WTC11 (cell line): ENCODE measurements at regions not wholly inside any gene's neighbourhood (a gene's known extent, or its start where the extent isn't known, plus 50 kb on each side); places are given as distances from the start of the nearest gene placed in this dataset.

Experiments
- ATAC-seq: fragments of 200-7000 bp; cut with Tn5 transposase; 2 replicates; pipeline ENCODE4 v1.10.0; 2021; ENCODE audit warnings: mild to moderate bottlenecking, moderate library complexity
- CTCF ChIA-PET: fragments of 300-600 bp; sonication (Branson Sonifier 250); formaldehyde crosslinking; loops from one replicate; lab custom pipeline; 2021; ENCODE audit warnings: antibody characterized with exemption; lab: Charles Lee
- POLR2A ChIA-PET: fragments of 350-600 bp; sonication (Branson Sonifier 250); formaldehyde crosslinking; loops from one replicate; lab custom pipeline; 2021; ENCODE audit warnings: antibody characterized with exemption; lab: Charles Lee
- DNase-seq: peaks from one replicate; pipeline ENCODE4 v3.0.0; 2021; ENCODE audit warnings: low spot score
- H3K27ac Mint-ChIP-seq: 2 replicates; pipeline ENCODE4 v1.8.0; 2021; ENCODE audit warnings: mixed read lengths
- H3K27me3 Mint-ChIP-seq: 2 replicates; pipeline ENCODE4 v1.8.0; 2021; ENCODE audit warnings: low read depth, mild to moderate bottlenecking, moderate library complexity, mixed read lengths
- H3K36me3 Mint-ChIP-seq: 2 replicates; pipeline ENCODE4 v1.8.0; 2021; ENCODE audit warnings: mixed read lengths
- H3K4me1 Mint-ChIP-seq: 2 replicates; pipeline ENCODE4 v1.8.0; 2022; ENCODE audit warnings: mixed read lengths
- H3K4me3 Mint-ChIP-seq: 2 replicates; pipeline ENCODE4 v1.8.0; 2021; ENCODE audit warnings: mild to moderate bottlenecking, moderate library complexity, mixed read lengths
- H3K9me3 Mint-ChIP-seq: 2 replicates; pipeline ENCODE4 v1.8.0; 2021; ENCODE audit warnings: mixed read lengths
- E2F4 ChIP-seq: sonication (generic); formaldehyde crosslinking; IDR thresholded peaks from 2 replicates; pipeline ENCODE4 v1.8.1; 2022; ENCODE audit warnings: low read depth, mild to moderate bottlenecking, moderate library complexity, missing genetic modification reagents, borderline replicate concordance
- ESRRA ChIP-seq: sonication (generic); formaldehyde crosslinking; IDR thresholded peaks from 2 replicates; pipeline ENCODE4 v1.8.1; 2022; ENCODE audit warnings: mild to moderate bottlenecking, missing genetic modification reagents, borderline replicate concordance
- ETV6 ChIP-seq: sonication (generic); formaldehyde crosslinking; IDR thresholded peaks from 2 replicates; pipeline ENCODE4 v1.8.1; 2022; ENCODE audit warnings: mild to moderate bottlenecking, missing genetic modification reagents
- HMGA2 ChIP-seq: fragments of 250-450 bp; sonication (Bioruptor Pico); IDR thresholded peaks from 2 replicates; pipeline ENCODE4 v1.4.0; 2021; ENCODE audit warnings: mild to moderate bottlenecking, moderate library complexity
- JUN ChIP-seq: sonication (generic); formaldehyde crosslinking; IDR thresholded peaks from 2 replicates; pipeline ENCODE4 v1.8.0; 2023; ENCODE audit warnings: mild to moderate bottlenecking, missing genetic modification reagents
- MYBL2 ChIP-seq: sonication (generic); formaldehyde crosslinking; IDR thresholded peaks from 2 replicates; pipeline ENCODE4 v1.8.1; 2023; ENCODE audit warnings: mild to moderate bottlenecking, moderate library complexity, missing genetic modification reagents
- NR2C2 ChIP-seq: sonication (generic); formaldehyde crosslinking; IDR thresholded peaks from 2 replicates; pipeline ENCODE4 v1.8.0; 2022; ENCODE audit warnings: mild to moderate bottlenecking, missing genetic modification reagents
- OVOL2 ChIP-seq: fragments of 250-450 bp; sonication (Bioruptor Pico); IDR thresholded peaks from 2 replicates; pipeline ENCODE4 v1.9.0; 2021; ENCODE audit warnings: mild to moderate bottlenecking, borderline replicate concordance
- SMAD3 ChIP-seq: sonication (generic); formaldehyde crosslinking; IDR thresholded peaks from 2 replicates; pipeline ENCODE4 v1.8.0; 2022; ENCODE audit warnings: missing genetic modification reagents, mild to moderate bottlenecking, borderline replicate concordance
- SMAD4 ChIP-seq: sonication (generic); formaldehyde crosslinking; IDR thresholded peaks from 2 replicates; pipeline ENCODE4 v1.8.0; 2022; ENCODE audit warnings: mild to moderate bottlenecking, missing genetic modification reagents
- TEAD1 ChIP-seq: sonication (generic); formaldehyde crosslinking; IDR thresholded peaks from 2 replicates; pipeline ENCODE4 v1.8.0; 2022; ENCODE audit warnings: mild to moderate bottlenecking, missing genetic modification reagents
- USF1 ChIP-seq: sonication (generic); formaldehyde crosslinking; IDR thresholded peaks from 2 replicates; pipeline ENCODE4 v1.8.0; 2022; ENCODE audit warnings: mild to moderate bottlenecking, missing genetic modification reagents
- ZMAT4 ChIP-seq: fragments of 250-450 bp; sonication (Bioruptor Pico); IDR thresholded peaks from 2 replicates; pipeline ENCODE4 v1.9.0; 2021; ENCODE audit warnings: mild to moderate bottlenecking
- ZNF219 ChIP-seq: sonication (generic); formaldehyde crosslinking; IDR thresholded peaks from 2 replicates; pipeline ENCODE4 v1.8.0; 2023; ENCODE audit warnings: missing genetic modification reagents, mild to moderate bottlenecking, borderline replicate concordance
- ZSCAN18 ChIP-seq: fragments of 250-450 bp; sonication (Bioruptor Pico); IDR thresholded peaks from 2 replicates; pipeline ENCODE4 v2.1.2; 2022; ENCODE audit warnings: mild to moderate bottlenecking, moderate library complexity
- TF ChIP-seq, protein P1 (sequence below): fragments of 250-450 bp; sonication (Bioruptor Pico); IDR thresholded peaks from 2 replicates; pipeline ENCODE4 v1.9.0; 2021; ENCODE audit warnings: mild to moderate bottlenecking

GRCh38 chr9:84481231-84481630 lies 140.7 kb upstream of the SLC28A3 start (continued):
- TF ChIP-seq ZMAT4 (CRISPR knock-in tag), result no peak
- TF ChIP-seq ZNF219 (CRISPR knock-in tag), result no peak
- no peak for TF ChIP-seq MYBL2 (CRISPR knock-in tag)
- no peak for TF ChIP-seq SMAD3
- no peak for TF ChIP-seq ESRRA (CRISPR knock-in tag)
- TF ChIP-seq HMGA2 (CRISPR knock-in tag), result no peak

DNA sequence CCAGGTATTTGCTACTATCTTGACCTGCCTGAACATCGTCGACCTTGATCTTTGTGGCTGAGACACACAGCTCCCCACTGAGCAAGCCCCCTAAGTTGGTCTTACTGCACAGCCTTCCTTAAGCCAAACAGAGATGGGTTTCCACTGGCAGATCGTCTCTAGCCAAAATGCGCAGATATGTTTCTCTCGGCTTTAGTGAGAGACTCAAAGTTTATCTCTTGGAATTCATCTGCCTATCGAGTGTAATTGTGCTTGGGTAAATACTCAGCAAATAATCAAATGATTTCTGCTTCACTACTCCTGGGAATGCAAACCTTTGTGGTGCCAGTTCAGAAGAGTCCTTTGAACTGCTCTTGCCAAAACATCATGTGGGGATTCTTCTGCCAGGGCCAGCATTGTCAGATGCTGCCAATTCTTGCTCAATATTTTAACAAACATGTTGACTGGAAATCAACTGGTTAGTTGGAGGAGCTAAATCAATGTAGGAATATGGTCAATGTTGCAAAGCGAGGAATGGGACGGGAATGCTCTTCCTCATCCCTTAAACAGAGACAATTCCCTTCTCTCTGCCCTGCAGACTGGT lies 141.2 kb upstream of the SLC28A3 start:
- TF ChIP-seq SMAD3, result no peak
- no peak overlapping the region for H3K4me3 Mint-ChIP-seq
- peaks cover 3% of the 10 kb centered on the region; the same call in 1 of the 2 replicates for H3K4me1 Mint-ChIP-seq
- no peak overlapping the region for H3K27ac Mint-ChIP-seq
- ATAC-seq (no peak), DNase-seq (no peak)
- H3K36me3 Mint-ChIP-seq, result no peaks in the 10 kb centered on the region
- ChIA-PET POLR2A (no interaction called here), CTCF (no interaction called here)
- H3K9me3 Mint-ChIP-seq, result peaks cover 14% of the 10 kb centered on the region
- no peaks in the 10 kb centered on the region for H3K27me3 Mint-ChIP-seq

DNA sequence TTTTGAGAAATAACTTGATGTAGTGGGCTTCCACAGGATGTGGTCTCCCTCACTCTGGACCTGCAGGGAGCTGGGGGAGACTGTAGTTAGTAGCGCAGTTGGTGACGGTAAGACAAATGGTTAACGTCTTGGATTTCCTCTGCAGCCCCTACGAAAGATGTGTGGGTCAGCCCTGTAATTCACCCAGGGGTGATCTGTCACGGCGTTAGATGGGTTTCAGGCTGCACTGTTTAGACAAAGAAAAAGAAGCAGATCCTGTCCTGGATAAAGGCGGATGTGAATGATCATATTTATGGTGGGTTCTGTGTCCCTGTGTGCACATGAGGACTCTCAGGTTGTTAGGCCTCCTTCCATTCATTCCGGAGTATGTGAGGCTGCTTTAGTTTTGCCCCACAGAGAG lies 142.0 kb upstream of the SLC28A3 start:
- H3K4me3 Mint-ChIP-seq, result no peak overlapping the region
- H3K36me3 Mint-ChIP-seq, result no peaks in the 10 kb centered on the region
- DNase-seq, result no peak
- no peaks in the 10 kb centered on the region for H3K27me3 Mint-ChIP-seq
- H3K9me3 Mint-ChIP-seq, result peaks cover 6% of the 10 kb centered on the region; the same call in 1 of the 2 replicates
- TF ChIP-seq NR2C2 (CRISPR knock-in tag) (no peak), ETV6 (CRISPR knock-in tag) (no peak), ESRRA (CRISPR knock-in tag) (no peak), OVOL2 (no peak), E2F4 (CRISPR knock-in tag) (no peak), JUN (CRISPR knock-in tag) (no peak), TEAD1 (no peak), SMAD4 (CRISPR knock-in tag) (no peak), ZSCAN18 (CRISPR knock-in tag) (no peak), USF1 (CRISPR knock-in tag) (no peak)
- TF ChIP-seq, protein P1, sequence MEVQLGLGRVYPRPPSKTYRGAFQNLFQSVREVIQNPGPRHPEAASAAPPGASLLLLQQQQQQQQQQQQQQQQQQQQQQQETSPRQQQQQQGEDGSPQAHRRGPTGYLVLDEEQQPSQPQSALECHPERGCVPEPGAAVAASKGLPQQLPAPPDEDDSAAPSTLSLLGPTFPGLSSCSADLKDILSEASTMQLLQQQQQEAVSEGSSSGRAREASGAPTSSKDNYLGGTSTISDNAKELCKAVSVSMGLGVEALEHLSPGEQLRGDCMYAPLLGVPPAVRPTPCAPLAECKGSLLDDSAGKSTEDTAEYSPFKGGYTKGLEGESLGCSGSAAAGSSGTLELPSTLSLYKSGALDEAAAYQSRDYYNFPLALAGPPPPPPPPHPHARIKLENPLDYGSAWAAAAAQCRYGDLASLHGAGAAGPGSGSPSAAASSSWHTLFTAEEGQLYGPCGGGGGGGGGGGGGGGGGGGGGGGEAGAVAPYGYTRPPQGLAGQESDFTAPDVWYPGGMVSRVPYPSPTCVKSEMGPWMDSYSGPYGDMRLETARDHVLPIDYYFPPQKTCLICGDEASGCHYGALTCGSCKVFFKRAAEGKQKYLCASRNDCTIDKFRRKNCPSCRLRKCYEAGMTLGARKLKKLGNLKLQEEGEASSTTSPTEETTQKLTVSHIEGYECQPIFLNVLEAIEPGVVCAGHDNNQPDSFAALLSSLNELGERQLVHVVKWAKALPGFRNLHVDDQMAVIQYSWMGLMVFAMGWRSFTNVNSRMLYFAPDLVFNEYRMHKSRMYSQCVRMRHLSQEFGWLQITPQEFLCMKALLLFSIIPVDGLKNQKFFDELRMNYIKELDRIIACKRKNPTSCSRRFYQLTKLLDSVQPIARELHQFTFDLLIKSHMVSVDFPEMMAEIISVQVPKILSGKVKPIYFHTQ (CRISPR knock-in tag), result no peak
- ATAC-seq, result no peak
- peaks cover 3% of the 10 kb centered on the region; the same call in 1 of the 2 replicates for H3K4me1 Mint-ChIP-seq
- POLR2A ChIA-PET, result no interaction called here
- CTCF ChIA-PET, result no interaction called here
- H3K27ac Mint-ChIP-seq, result no peak overlapping the region
